ENCODE measurements at regions not wholly inside any gene's neighbourhood (a gene's known extent, or its start where the extent isn't known, plus 50 kb on each side); places are given as distances from the start of the nearest gene placed in this dataset.

- TF ChIP-seq ZNF671 (CRISPR knock-in tag; IDR thresholded peaks at IDR 0.05) (no peak), ATF6 (CRISPR knock-in tag; IDR thresholded peaks at IDR 0.05) (no peak), ZNF416 (CRISPR knock-in tag; IDR thresholded peaks at IDR 0.05) (no peak), ELF4 (CRISPR knock-in tag; IDR thresholded peaks at IDR 0.05; ENCODE audit: low read depth) (no peak), CDX4 (CRISPR knock-in tag; IDR thresholded peaks at IDR 0.05; ENCODE audit: borderline replicate concordance) (no peak), ATF3 (CRISPR knock-in tag; conservative IDR thresholded peaks at IDR 0.05) (no peak)
Measured at GRCh38 chr7:142314281-142314680, 56.4 kb upstream of the PRSS58 start (continued).

GRCh38 chr7:142313528-142313927 is 55.7 kb upstream of the PRSS58 start:
- no peaks in the 10 kb centered on the region for H3K4me1 Mint-ChIP-seq
- no peak overlapping the region for H3K4me3 Mint-ChIP-seq
- no peak for TF ChIP-seq SMAD4 (CRISPR knock-in tag; IDR thresholded peaks at IDR 0.05)
- no peak for TF ChIP-seq RELA (CRISPR knock-in tag; IDR thresholded peaks at IDR 0.05; ENCODE audit: borderline replicate concordance)
- no peak for TF ChIP-seq MLX (CRISPR knock-in tag; IDR thresholded peaks at IDR 0.05)
- TF ChIP-seq FOXK1 (CRISPR knock-in tag; IDR thresholded peaks at IDR 0.05): no peak
- no peak for TF ChIP-seq NR3C1 (CRISPR knock-in tag; conservative IDR thresholded peaks at IDR 0.05; ENCODE audit: low read depth)
- TF ChIP-seq MXD4 (CRISPR knock-in tag; IDR thresholded peaks at IDR 0.05; ENCODE audit: borderline replicate concordance): no peak
- ChIA-PET CTCF (interaction anchor here (1.8 to 3.2 kb wide), 3 partner anchors 9 to 13 kb away, joined by 12 to 17 read pairs (median 16); no protein-coding TSS in a partner anchor), POLR2A (interaction anchor here (0.7 kb wide), 1 partner anchor 211 kb away, joined by 5 read pairs; no protein-coding TSS in a partner anchor)
- no peaks in the 10 kb centered on the region for H3K9me3 Mint-ChIP-seq
- ATAC-seq: no peak
- H3K27me3 Mint-ChIP-seq (ENCODE audit: low read depth): peaks cover 6% of the 10 kb centered on the region
- no peaks in the 10 kb centered on the region for H3K36me3 Mint-ChIP-seq
- DNase-seq (ENCODE audit: low spot score): no peak
- no peak overlapping the region for H3K27ac Mint-ChIP-seq

- ChIA-PET POLR2A (no interaction called here), CTCF (interaction anchor here (1.8 to 3.2 kb wide), 3 partner anchors 8 to 12 kb away, joined by 7 to 17 read pairs (median 10); no protein-coding TSS in a partner anchor)
Measured at GRCh38 chr7:142311876-142312275, 54.0 kb upstream of the PRSS58 start.

More at GRCh38 chr7:142311876-142312275, 54.0 kb upstream of the PRSS58 start:
- no peak overlapping the region for H3K27ac Mint-ChIP-seq
- no peaks in the 10 kb centered on the region for H3K36me3 Mint-ChIP-seq
- no peak for DNase-seq (ENCODE audit: low spot score)
- no peaks in the 10 kb centered on the region for H3K9me3 Mint-ChIP-seq
- H3K27me3 Mint-ChIP-seq (ENCODE audit: low read depth): peaks cover 2% of the 10 kb centered on the region
- no peak for ATAC-seq
- H3K4me1 Mint-ChIP-seq: no peaks in the 10 kb centered on the region
- TF ChIP-seq GRHL2 (CRISPR knock-in tag; IDR thresholded peaks at IDR 0.05; ENCODE audit: insufficient replicate concordance, severe bottlenecking) (no peak), FOXP1 (CRISPR knock-in tag; IDR thresholded peaks at IDR 0.05; ENCODE audit: borderline replicate concordance) (no peak), IRF1 (CRISPR knock-in tag; IDR thresholded peaks at IDR 0.05) (no peak), GTF2I (CRISPR knock-in tag; conservative IDR thresholded peaks at IDR 0.05) (no peak), ZNF263 (CRISPR knock-in tag; IDR thresholded peaks at IDR 0.05; ENCODE audit: low read depth) (no peak), JAZF1 (CRISPR knock-in tag; IDR thresholded peaks at IDR 0.05) (no peak), ERG (CRISPR knock-in tag; IDR thresholded peaks at IDR 0.05) (no peak), ZNF425 (CRISPR knock-in tag; conservative IDR thresholded peaks at IDR 0.05) (no peak), ELF4 (CRISPR knock-in tag; IDR thresholded peaks at IDR 0.05; ENCODE audit: low read depth) (no peak), MLX (CRISPR knock-in tag; IDR thresholded peaks at IDR 0.05) (no peak), NFYB (CRISPR knock-in tag; conservative IDR thresholded peaks at IDR 0.05; ENCODE audit: low read depth) (no peak), ATF6 (CRISPR knock-in tag; IDR thresholded peaks at IDR 0.05) (no peak)
- H3K4me3 Mint-ChIP-seq: no peak overlapping the region
